ENCODE measurements at regions not wholly inside any gene's neighbourhood (a gene's known extent, or its start where the extent isn't known, plus 50 kb on each side); places are given as distances from the start of the nearest gene placed in this dataset.

- TF ChIP-seq CTCF (conservative IDR thresholded peaks at IDR 0.05 in 1 of 2, IDR thresholded peaks at IDR 0.05 in 1 of 2; ENCODE audit: low read depth in 1 of 2, low read length in 2 of 2) (no peak), EZH2 (IDR thresholded peaks at IDR 0.05; ENCODE audit: low read length, missing control alignments) (no peak)
These were observed 562.5 kb downstream of the LMO7 start for GRCh38 chr13:76198568-76199163.

Data from fibroblast of lung (primary cell).